BLaER1 treated with 17β-estradiol and CSF1 and Interleukin-3, amounts not matched to agents 10 nM and 100 nM (cell line): ENCODE measurements at regions not wholly inside any gene's neighbourhood (a gene's known extent, or its start where the extent isn't known, plus 50 kb on each side); places are given as distances from the start of the nearest gene placed in this dataset.
"Not testable (repeated sequence)": the region's sequence is repeated elsewhere in the genome, so short reads cannot be mapped to it uniquely, and the experiment has no call there.

Experiments used
- H3K27ac ChIP-seq, 11 experiments: shearing (Covaris generic); formaldehyde crosslinking; 2 replicates each; pipeline ENCODE4 v1.8.1; 2022
- H3K27me3 ChIP-seq, 11 experiments: shearing (Covaris generic); formaldehyde crosslinking; 2 replicates each; pipeline ENCODE4 v1.8.1; 2022
- H3K36me3 ChIP-seq, 11 experiments: shearing (Covaris generic); formaldehyde crosslinking; 2 replicates each; pipeline ENCODE4 v1.8.1; 2022
- H3K4me1 ChIP-seq, 10 experiments: shearing (Covaris generic); formaldehyde crosslinking; 2 replicates each; pipeline ENCODE4 v1.8.1; 2022
- H3K4me2 ChIP-seq, 11 experiments: shearing (Covaris generic); formaldehyde crosslinking; 2 replicates each; pipeline ENCODE4 v1.8.1; 2022
- H3K4me3 ChIP-seq, 10 experiments: shearing (Covaris generic); formaldehyde crosslinking; 2 replicates each; pipeline ENCODE4 v1.8.1; 2022
- H3K9ac ChIP-seq, 11 experiments: shearing (Covaris generic); formaldehyde crosslinking; 2 replicates each; pipeline ENCODE4 v1.8.1; 2022
- H3K9me3 ChIP-seq, 11 experiments: shearing (Covaris generic); formaldehyde crosslinking; replicated peaks in 1 of 11; 2 replicates each; pipeline ENCODE4 v1.8.1; 2022
- H4K20me1 ChIP-seq, 11 experiments: shearing (Covaris generic); formaldehyde crosslinking; 2 replicates each; pipeline ENCODE4 v1.8.1; 2022
- Cebpa-rat ChIP-seq, 11 experiments: shearing (Covaris generic); IDR thresholded peaks; 2 replicates each; pipeline ENCODE4 v1.8.1; 2022

- no peak for TF ChIP-seq Cebpa-rat (IDR thresholded peaks at IDR 0.05)
- H4K20me1 ChIP-seq, result no peaks in the 10 kb centered on the region
- no peak overlapping the region for H3K9ac ChIP-seq
- H3K27me3 ChIP-seq, result no peaks in the 10 kb centered on the region
- peaks cover 0 to 12% (median 0%) of the 10 kb centered on the region in 11 experiments; a peak in 6 of 22 replicates for H3K9me3 ChIP-seq
- H3K36me3 ChIP-seq, result no peaks in the 10 kb centered on the region
- no peak overlapping the region for H3K4me3 ChIP-seq
- H3K27ac ChIP-seq, result no peak overlapping the region
- H3K4me2 ChIP-seq, result no peak overlapping the region
- peaks cover 0 to 5% (median 0%) of the 10 kb centered on the region in 10 experiments; a peak in 2 of 20 replicates for H3K4me1 ChIP-seq
These were observed 85.5 kb upstream of the EPCAM start for GRCh38 chr2:47283659-47284058.

- no peak for TF ChIP-seq Cebpa-rat (IDR thresholded peaks at IDR 0.05)
- no peak overlapping the region for H3K27ac ChIP-seq
These were observed 86.4 kb upstream of the EPCAM start for GRCh38 chr2:47282621-47283272.

GRCh38 chr2:47279525-47279924, 89.6 kb upstream of the EPCAM start:
- H3K36me3 ChIP-seq, H3K4me3 ChIP-seq, H3K9ac ChIP-seq, H3K27me3 ChIP-seq, H3K27ac ChIP-seq, H4K20me1 ChIP-seq, H3K4me1 ChIP-seq, H3K4me2 ChIP-seq: not testable (repeated sequence)
- peaks cover 0 to 21% (median 6%) of the 10 kb centered on the region in 11 experiments; a peak in 8 of 22 replicates for H3K9me3 ChIP-seq

More at GRCh38 chr2:47282621-47283272, 86.4 kb upstream of the EPCAM start:
- Histone ChIP-seq H3K27me3 (no peaks in the 10 kb centered on the region), H3K9ac (no peak overlapping the region), H3K4me1 (peaks cover 0 to 5% (median 0%) of the 10 kb centered on the region in 10 experiments; a peak in 2 of 20 replicates), H3K36me3 (no peaks in the 10 kb centered on the region), H4K20me1 (no peaks in the 10 kb centered on the region), H3K9me3 (peaks cover 0 to 18% (median 5%) of the 10 kb centered on the region in 11 experiments; a peak in 8 of 22 replicates), H3K4me2 (no peak overlapping the region), H3K4me3 (no peak overlapping the region)

GRCh38 chr2:47277987-47278386, 91.1 kb upstream of the EPCAM start:
- no peak for TF ChIP-seq Cebpa-rat (IDR thresholded peaks at IDR 0.05)
- H3K4me2 ChIP-seq, result no peak overlapping the region
- H3K9me3 ChIP-seq, result peaks cover 0 to 21% (median 5%) of the 10 kb centered on the region in 11 experiments; a peak in 8 of 22 replicates
- H3K27ac ChIP-seq, result no peak overlapping the region
- no peaks in the 10 kb centered on the region for H4K20me1 ChIP-seq
- no peak overlapping the region for H3K4me3 ChIP-seq
- no peak overlapping the region for H3K9ac ChIP-seq
- H3K36me3 ChIP-seq, result no peaks in the 10 kb centered on the region
- peaks cover 7 to 16% (median 12%) of the 10 kb centered on the region in 10 experiments; a peak in 19 of 20 replicates for H3K4me1 ChIP-seq
- H3K27me3 ChIP-seq, result no peaks in the 10 kb centered on the region

- Histone ChIP-seq H4K20me1 (no peaks in the 10 kb centered on the region), H3K4me2 (no peak overlapping the region), H3K27me3 (no peaks in the 10 kb centered on the region), H3K36me3 (no peaks in the 10 kb centered on the region), H3K9ac (no peak overlapping the region), H3K4me3 (no peak overlapping the region), H3K4me1 (peaks cover 15 to 24% (median 20%) of the 10 kb centered on the region in 10 experiments), H3K9me3 (peaks cover 0 to 16% (median 0%) of the 10 kb centered on the region in 11 experiments; a peak in 4 of 22 replicates), H3K27ac (no peak overlapping the region)
- no peak for TF ChIP-seq Cebpa-rat (IDR thresholded peaks at IDR 0.05)
These were observed 91.9 kb upstream of the EPCAM start for GRCh38 chr2:47277187-47277586.

- H3K27me3 ChIP-seq, result no peaks in the 10 kb centered on the region
- no peaks in the 10 kb centered on the region for H3K36me3 ChIP-seq
- TF ChIP-seq Cebpa-rat (IDR thresholded peaks at IDR 0.05), result no peak
- no peak overlapping the region for H3K4me3 ChIP-seq
- H4K20me1 ChIP-seq, result no peaks in the 10 kb centered on the region
- no peak overlapping the region for H3K9ac ChIP-seq
- H3K9me3 ChIP-seq, result peaks cover 0 to 16% (median 0%) of the 10 kb centered on the region in 11 experiments; a peak in 4 of 22 replicates
- no peak overlapping the region for H3K4me2 ChIP-seq
- H3K4me1 ChIP-seq, result peaks cover 27 to 35% (median 32%) of the 10 kb centered on the region in 10 experiments
- H3K27ac ChIP-seq, result no peak overlapping the region
These were observed 93.0 kb upstream of the EPCAM start for GRCh38 chr2:47276061-47276460.

- no peaks in the 10 kb centered on the region for H3K27me3 ChIP-seq
- no peak overlapping the region for H3K27ac ChIP-seq
- H3K4me2 ChIP-seq, result peak overlapping the region in 6 of 11 experiments; percentile 13 to 43 (median 25); a peak in 8 of 22 replicates
- H3K4me1 ChIP-seq, result peaks cover 31 to 51% (median 39%) of the 10 kb centered on the region in 10 experiments
- H4K20me1 ChIP-seq, result no peaks in the 10 kb centered on the region
- H3K36me3 ChIP-seq, result no peaks in the 10 kb centered on the region
- no peak for TF ChIP-seq Cebpa-rat (IDR thresholded peaks at IDR 0.05)
- H3K9ac ChIP-seq, result no peak overlapping the region
- H3K9me3 ChIP-seq, result peaks cover 0 to 11% (median 0%) of the 10 kb centered on the region in 11 experiments; a peak in 4 of 22 replicates
- H3K4me3 ChIP-seq, result no peak overlapping the region
These were observed 94.9 kb upstream of the EPCAM start for GRCh38 chr2:47274054-47274782.

GRCh38 chr2:47272905-47273758, 96.0 kb upstream of the EPCAM start:
- no peak for TF ChIP-seq Cebpa-rat (IDR thresholded peaks at IDR 0.05)
- H3K4me2 ChIP-seq, result peak overlapping the region; percentile 53 to 83 (median 75)
- peaks cover 0 to 7% (median 0%) of the 10 kb centered on the region in 11 experiments; a peak in 4 of 22 replicates for H3K9me3 ChIP-seq
- H3K4me3 ChIP-seq, result no peak overlapping the region
- no peaks in the 10 kb centered on the region for H3K27me3 ChIP-seq
- H3K4me1 ChIP-seq, result peaks cover 30 to 52% (median 38%) of the 10 kb centered on the region in 10 experiments
- no peaks in the 10 kb centered on the region for H3K36me3 ChIP-seq
- H3K27ac ChIP-seq, result peak overlapping the region in 3 of 11 experiments; percentile 55 to 59 (median 58); a peak in 6 of 22 replicates
- H3K9ac ChIP-seq, result peak overlapping the region in 2 of 11 experiments; percentile 38 to 59; a peak in 1 of 22 replicates
- no peaks in the 10 kb centered on the region for H4K20me1 ChIP-seq
